DND-41 (cell line): ENCODE measurements at regions not wholly inside any gene's neighbourhood (a gene's known extent, or its start where the extent isn't known, plus 50 kb on each side); places are given as distances from the start of the nearest gene placed in this dataset.
A peak's percentile ranks its signal among the peaks of the same experiment; 100 is the strongest.

Experiments
- ATAC-seq: fragments of 200-7000 bp; cut with Tn5 transposase; 3 replicates; pipeline ENCODE4 v1.9.1; 2021; ENCODE audit warnings: low read depth; ENCODE audit not compliant: insufficient read depth
- DNase-seq: peaks from one replicate; pipeline ENCODE4 v3.0.0-alpha.2; 2020
- H2AFZ ChIP-seq: 2 replicates; pipeline ENCODE4 v1.6.0; 2012; ENCODE audit warnings: low read depth, low read length
- H3K27ac ChIP-seq: 2 replicates; pipeline ENCODE4 v1.5.1; 2012; ENCODE audit warnings: low read length, inconsistent platforms
- H3K27me3 ChIP-seq: fragments of 200-600 bp; sonication (generic); 2 replicates; pipeline ENCODE4 v1.6.0; 2012; ENCODE audit warnings: low read length, mild to moderate bottlenecking, inconsistent platforms; ENCODE audit not compliant: insufficient read depth, poor library complexity
- H3K36me3 ChIP-seq: 2 replicates; pipeline ENCODE4 v1.5.1; 2012; ENCODE audit warnings: low read length, inconsistent platforms; ENCODE audit not compliant: insufficient read depth
- H3K4me1 ChIP-seq: 2 replicates; pipeline ENCODE4 v1.5.1; 2012; ENCODE audit warnings: mild to moderate bottlenecking, low read length; ENCODE audit not compliant: insufficient read depth
- H3K4me2 ChIP-seq: 2 replicates; pipeline ENCODE4 v1.6.0; 2012; ENCODE audit warnings: mild to moderate bottlenecking, moderate library complexity, low read length, inconsistent platforms; ENCODE audit not compliant: insufficient read depth
- H3K4me3 ChIP-seq, 2 experiments: fragments of 200-600 bp in 1 of 2; shearing (Covaris generic) in 1 of 2; 2 replicates each; pipeline ENCODE4 v1.5.1; 2012 to 2016; ENCODE audit warnings: inconsistent platforms in 2 of 2, low read length in 2 of 2, mild to moderate bottlenecking in 2 of 2, low read depth in 1 of 2, moderate library complexity in 1 of 2
- H3K79me2 ChIP-seq: 2 replicates; pipeline ENCODE4 v1.6.0; 2012; ENCODE audit warnings: low read length, inconsistent platforms; ENCODE audit not compliant: insufficient read depth
- H3K9ac ChIP-seq: 2 replicates; pipeline ENCODE4 v1.6.0; 2012; ENCODE audit warnings: low read depth, mild to moderate bottlenecking, inconsistent platforms, low read length, moderate library complexity
- H3K9me3 ChIP-seq: 2 replicates; pipeline ENCODE4 v1.5.1; 2012; ENCODE audit warnings: low read length, moderate library complexity, mild to moderate bottlenecking, inconsistent platforms; ENCODE audit not compliant: insufficient read depth, severe bottlenecking
- H4K20me1 ChIP-seq: 2 replicates; pipeline ENCODE4 v1.6.0; 2012; ENCODE audit warnings: low read length; ENCODE audit not compliant: insufficient read depth
- EZH2 ChIP-seq: IDR thresholded peaks from 3 replicates; pipeline ENCODE4 v1.6.1; 2012; ENCODE audit warnings: borderline replicate concordance, low read depth, mild to moderate bottlenecking, moderate library complexity, low read length, inconsistent platforms; ENCODE audit not compliant: severe bottlenecking
- TF ChIP-seq, protein P1 (sequence below): IDR thresholded peaks from 2 replicates; pipeline ENCODE4 v1.5.1; 2012; ENCODE audit warnings: borderline replicate concordance, low read length, moderate library complexity, mild to moderate bottlenecking; ENCODE audit not compliant: poor library complexity, severe bottlenecking; ENCODE audit errors: extremely low read depth

DNA sequence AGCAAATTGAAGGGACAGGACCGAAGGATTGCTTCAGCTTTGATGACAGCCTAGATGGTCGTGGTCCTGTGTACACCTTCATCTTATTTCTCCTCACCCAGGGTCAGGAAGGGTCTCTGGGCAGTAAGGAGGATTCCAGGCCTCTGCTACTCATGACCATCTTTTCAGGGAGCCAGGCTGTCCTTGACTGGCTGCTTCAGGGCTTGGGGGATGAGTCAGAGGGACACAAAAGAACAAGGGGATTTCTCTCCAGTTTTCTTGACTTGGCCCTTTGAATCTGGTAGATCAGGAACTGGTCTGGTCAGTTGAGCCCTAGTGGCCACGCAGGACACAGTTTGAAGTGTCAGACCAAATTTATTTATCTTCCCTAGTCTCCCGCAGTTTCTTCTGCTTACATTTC is 402.1 kb upstream of the CHD6 start:
- no peaks in the 10 kb centered on the region for H3K36me3 ChIP-seq
- H3K9me3 ChIP-seq = no peaks in the 10 kb centered on the region
- H2AFZ ChIP-seq = no peak overlapping the region
- ATAC-seq (no peak), DNase-seq (no peak)
- H3K4me2 ChIP-seq = no peak overlapping the region
- no peak overlapping the region for H3K4me3 ChIP-seq
- no peaks in the 10 kb centered on the region for H4K20me1 ChIP-seq
- no peak overlapping the region for H3K9ac ChIP-seq
- no peak for TF ChIP-seq EZH2
- TF ChIP-seq, protein P1, sequence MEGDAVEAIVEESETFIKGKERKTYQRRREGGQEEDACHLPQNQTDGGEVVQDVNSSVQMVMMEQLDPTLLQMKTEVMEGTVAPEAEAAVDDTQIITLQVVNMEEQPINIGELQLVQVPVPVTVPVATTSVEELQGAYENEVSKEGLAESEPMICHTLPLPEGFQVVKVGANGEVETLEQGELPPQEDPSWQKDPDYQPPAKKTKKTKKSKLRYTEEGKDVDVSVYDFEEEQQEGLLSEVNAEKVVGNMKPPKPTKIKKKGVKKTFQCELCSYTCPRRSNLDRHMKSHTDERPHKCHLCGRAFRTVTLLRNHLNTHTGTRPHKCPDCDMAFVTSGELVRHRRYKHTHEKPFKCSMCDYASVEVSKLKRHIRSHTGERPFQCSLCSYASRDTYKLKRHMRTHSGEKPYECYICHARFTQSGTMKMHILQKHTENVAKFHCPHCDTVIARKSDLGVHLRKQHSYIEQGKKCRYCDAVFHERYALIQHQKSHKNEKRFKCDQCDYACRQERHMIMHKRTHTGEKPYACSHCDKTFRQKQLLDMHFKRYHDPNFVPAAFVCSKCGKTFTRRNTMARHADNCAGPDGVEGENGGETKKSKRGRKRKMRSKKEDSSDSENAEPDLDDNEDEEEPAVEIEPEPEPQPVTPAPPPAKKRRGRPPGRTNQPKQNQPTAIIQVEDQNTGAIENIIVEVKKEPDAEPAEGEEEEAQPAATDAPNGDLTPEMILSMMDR = no peak
- H3K27ac ChIP-seq = no peak overlapping the region
- H3K4me1 ChIP-seq = no peaks in the 10 kb centered on the region
- H3K79me2 ChIP-seq = no peaks in the 10 kb centered on the region
- H3K27me3 ChIP-seq = no peaks in the 10 kb centered on the region

DNA sequence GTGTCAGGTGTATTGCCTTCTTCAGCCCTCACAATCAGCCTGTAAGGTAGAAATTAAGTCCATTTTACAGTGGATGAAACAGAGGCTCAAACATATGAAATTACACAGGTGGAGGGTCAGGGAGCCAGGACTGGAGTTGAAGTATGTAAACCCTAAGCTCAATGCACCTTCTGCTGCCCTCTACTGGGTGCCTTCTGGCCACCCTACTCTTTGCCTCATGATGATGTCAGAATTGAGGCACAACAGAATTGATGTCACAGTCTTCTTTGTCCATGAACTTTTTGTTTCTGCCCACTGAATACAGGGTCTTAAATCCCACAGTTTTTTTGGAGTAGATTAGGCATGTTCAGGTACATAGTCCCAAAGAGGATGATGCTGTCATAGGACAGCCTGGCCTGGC is 400.8 kb upstream of the CHD6 start:
- Histone ChIP-seq H4K20me1 (no peaks in the 10 kb centered on the region), H2AFZ (no peak overlapping the region), H3K27me3 (no peaks in the 10 kb centered on the region), H3K9me3 (no peaks in the 10 kb centered on the region), H3K4me2 (no peak overlapping the region), H3K79me2 (no peaks in the 10 kb centered on the region), H3K9ac (no peak overlapping the region), H3K36me3 (no peaks in the 10 kb centered on the region), H3K27ac (no peak overlapping the region), H3K4me1 (no peaks in the 10 kb centered on the region), H3K4me3 (no peak overlapping the region)
- no peak for ATAC-seq
- DNase-seq = no peak
- TF ChIP-seq, protein P1 = peak; percentile 49
- no peak for TF ChIP-seq EZH2

DNA sequence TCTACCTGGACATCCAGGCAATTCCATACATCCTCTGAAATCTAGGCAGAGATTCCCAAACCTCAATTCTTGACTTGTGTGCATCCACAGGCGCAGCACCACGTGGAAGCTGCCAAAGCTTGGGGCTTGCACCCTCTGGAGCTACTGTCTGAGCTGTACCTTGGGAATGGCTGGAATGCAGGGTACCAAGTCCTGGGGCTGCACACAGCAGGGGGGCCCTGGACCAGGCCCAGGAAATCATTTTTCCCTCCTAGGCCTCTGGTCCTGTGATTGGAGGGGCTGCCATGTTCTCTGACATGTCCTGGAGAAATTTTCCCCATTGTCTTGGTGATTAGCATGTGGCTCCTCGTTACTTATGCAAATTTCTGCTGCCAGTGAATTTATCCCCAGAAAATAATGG is 391.9 kb upstream of the CHD6 start:
- Histone ChIP-seq H3K9me3 (peaks cover 8% of the 10 kb centered on the region), H3K36me3 (no peaks in the 10 kb centered on the region), H3K27me3 (no peaks in the 10 kb centered on the region), H3K4me2 (no peak overlapping the region), H2AFZ (no peak overlapping the region), H3K4me1 (no peaks in the 10 kb centered on the region), H4K20me1 (no peaks in the 10 kb centered on the region), H3K27ac (no peak overlapping the region), H3K4me3 (no peak overlapping the region), H3K9ac (no peak overlapping the region), H3K79me2 (no peaks in the 10 kb centered on the region)
- DNase-seq (no peak), ATAC-seq (no peak)
- TF ChIP-seq, protein P1 = no peak
- TF ChIP-seq EZH2 = no peak

DNA sequence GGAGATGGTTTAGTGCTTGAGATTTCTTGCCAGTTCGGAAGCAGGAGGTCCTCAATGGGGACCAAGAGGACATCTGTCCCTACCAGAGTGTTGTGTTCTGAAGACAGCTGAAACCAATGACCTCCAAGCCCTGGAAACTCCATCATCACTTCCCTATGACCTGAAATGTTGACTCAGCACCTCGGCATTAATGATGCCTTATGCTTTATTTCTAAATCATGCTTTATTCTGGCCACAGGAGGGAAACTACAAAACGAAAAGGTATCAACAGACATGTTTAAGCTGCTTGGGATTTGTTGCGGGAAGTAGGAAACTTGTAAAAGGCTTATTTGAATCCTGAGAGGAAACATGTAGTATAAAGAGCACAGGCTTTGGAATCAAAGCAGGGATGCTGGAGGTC is 389.1 kb upstream of the CHD6 start:
- Histone ChIP-seq H3K27ac (no peak overlapping the region), H3K4me1 (no peaks in the 10 kb centered on the region), H3K9me3 (peaks cover 8% of the 10 kb centered on the region), H3K4me2 (no peak overlapping the region), H3K27me3 (peaks cover 4% of the 10 kb centered on the region), H3K36me3 (no peaks in the 10 kb centered on the region), H3K4me3 (no peak overlapping the region), H4K20me1 (no peaks in the 10 kb centered on the region), H2AFZ (no peak overlapping the region), H3K9ac (no peak overlapping the region), H3K79me2 (no peaks in the 10 kb centered on the region)
- ATAC-seq = no peak
- no peak for DNase-seq
- TF ChIP-seq, protein P1 = no peak
- TF ChIP-seq EZH2 = no peak
